SU-DHL-6 (cell line): ENCODE measurements at regions not wholly inside any gene's neighbourhood (a gene's known extent, or its start where the extent isn't known, plus 50 kb on each side); places are given as distances from the start of the nearest gene placed in this dataset.

Source experiments
- EZH2phosphoT487 ChIP-seq: fragments of 200-600 bp; sonication (generic), shearing (Covaris generic); conservative IDR thresholded peaks from 2 replicates; pipeline ENCODE4 v1.6.1; 2018; ENCODE audit warnings: mild to moderate bottlenecking, antibody characterized with exemption, low read length, moderate library complexity, mixed read lengths
- TF ChIP-seq, protein P1 (sequence below): fragments of 200-600 bp; sonication (generic); IDR thresholded peaks from one replicate; pipeline ENCODE4 v1.5.1; 2017; ENCODE audit warnings: antibody characterized with exemption, mild to moderate bottlenecking, low read length, moderate library complexity; ENCODE audit not compliant: insufficient read depth, poor library complexity, severe bottlenecking

GRCh38 chr1:201772178-201772577, 56.8 kb upstream of the IPO9 start:
- TF ChIP-seq, protein P1, sequence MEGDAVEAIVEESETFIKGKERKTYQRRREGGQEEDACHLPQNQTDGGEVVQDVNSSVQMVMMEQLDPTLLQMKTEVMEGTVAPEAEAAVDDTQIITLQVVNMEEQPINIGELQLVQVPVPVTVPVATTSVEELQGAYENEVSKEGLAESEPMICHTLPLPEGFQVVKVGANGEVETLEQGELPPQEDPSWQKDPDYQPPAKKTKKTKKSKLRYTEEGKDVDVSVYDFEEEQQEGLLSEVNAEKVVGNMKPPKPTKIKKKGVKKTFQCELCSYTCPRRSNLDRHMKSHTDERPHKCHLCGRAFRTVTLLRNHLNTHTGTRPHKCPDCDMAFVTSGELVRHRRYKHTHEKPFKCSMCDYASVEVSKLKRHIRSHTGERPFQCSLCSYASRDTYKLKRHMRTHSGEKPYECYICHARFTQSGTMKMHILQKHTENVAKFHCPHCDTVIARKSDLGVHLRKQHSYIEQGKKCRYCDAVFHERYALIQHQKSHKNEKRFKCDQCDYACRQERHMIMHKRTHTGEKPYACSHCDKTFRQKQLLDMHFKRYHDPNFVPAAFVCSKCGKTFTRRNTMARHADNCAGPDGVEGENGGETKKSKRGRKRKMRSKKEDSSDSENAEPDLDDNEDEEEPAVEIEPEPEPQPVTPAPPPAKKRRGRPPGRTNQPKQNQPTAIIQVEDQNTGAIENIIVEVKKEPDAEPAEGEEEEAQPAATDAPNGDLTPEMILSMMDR = no peak
- no peak for TF ChIP-seq EZH2phosphoT487
